HG02623 (cell line): ENCODE measurements at regions not wholly inside any gene's neighbourhood (a gene's known extent, or its start where the extent isn't known, plus 50 kb on each side); places are given as distances from the start of the nearest gene placed in this dataset.
"Not testable (repeated sequence)": the region's sequence is repeated elsewhere in the genome, so short reads cannot be mapped to it uniquely, and the experiment has no call there.

ENCODE experiments used
- ATAC-seq: cut with Tn5 transposase; IDR thresholded peaks from one replicate; pipeline ENCODE4 v1.9.1; 2021; ENCODE audit warnings: moderate library complexity; ENCODE audit not compliant: unreplicated experiment

DNA sequence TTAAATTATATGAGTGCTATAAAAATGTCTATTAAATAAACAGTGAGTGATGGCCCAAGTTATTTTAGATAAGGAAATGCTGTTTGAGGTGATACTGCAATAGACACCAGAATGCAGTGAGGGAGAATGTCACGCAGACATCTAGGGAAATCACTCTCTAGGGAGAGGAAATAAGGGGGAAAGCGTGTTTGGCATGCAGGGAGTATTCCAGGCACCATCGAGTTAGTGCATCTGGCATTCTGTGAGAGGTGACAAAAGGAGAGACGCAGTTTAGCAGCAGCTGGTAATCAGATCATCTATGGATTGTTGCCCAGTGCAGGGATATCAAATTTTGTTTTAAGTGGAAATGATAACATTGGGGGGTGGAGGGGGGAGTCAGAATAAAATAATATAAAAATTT lies 175.4 kb upstream of the NETO1 start:
- no peak for ATAC-seq

DNA sequence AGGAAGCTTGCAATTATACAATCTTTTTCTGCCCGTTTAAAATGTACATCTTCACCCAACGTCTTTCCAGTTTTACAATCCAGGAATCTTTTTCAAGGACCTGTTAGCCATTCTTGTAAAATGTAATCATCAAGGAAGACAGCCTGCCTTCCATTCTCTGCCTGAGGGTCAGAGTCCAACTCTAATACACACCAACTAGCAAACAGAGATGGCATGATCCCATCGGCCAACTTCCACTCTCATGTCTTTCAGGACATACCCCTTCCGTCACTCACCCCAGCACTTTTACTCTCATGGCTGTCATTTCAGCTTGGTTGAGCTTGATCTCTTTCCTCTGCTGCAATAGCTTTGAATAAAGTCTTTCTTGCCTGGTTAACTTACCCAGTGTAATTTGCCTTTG lies 172.5 kb upstream of the NETO1 start:
- ATAC-seq = no peak

DNA sequence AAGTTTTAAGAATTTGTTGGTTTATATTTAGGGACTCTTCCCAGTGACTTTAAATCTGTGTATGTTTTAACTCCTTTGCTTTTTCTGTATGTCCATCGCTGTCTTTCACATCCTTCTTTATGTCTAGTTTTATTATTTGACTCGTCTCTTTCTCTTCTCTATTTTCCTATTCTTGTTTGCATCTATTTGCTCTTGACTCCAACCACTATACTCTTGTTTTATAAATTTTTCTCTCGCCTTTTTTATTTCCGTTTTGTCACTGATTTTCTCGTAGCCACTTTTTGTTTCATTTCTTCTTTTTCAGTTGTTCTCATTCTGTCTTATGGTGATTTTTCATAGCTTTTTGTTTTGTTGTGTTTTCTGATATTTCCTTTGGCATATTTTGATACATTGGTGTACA lies 170.5 kb upstream of the NETO1 start:
- ATAC-seq = no peak

DNA sequence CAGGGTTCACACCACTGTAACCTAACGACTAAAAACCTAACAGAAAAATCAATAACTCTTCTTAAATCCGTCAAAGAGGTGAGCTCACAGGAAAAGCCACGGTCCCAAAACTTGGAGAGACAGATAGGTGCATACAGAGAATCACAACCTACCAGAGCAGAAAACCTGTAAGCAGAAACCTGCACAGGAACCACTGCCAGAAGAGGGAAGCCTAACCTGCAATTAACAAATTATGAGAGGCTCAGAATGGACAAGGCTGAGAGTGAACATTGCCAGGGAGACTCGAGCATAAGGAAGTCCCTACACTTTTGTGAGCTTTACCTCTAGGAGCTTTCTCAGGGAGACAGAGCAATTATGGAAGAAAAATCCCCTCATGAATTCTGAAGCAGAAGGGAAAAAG lies 156.2 kb upstream of the NETO1 start:
- no peak for ATAC-seq

DNA sequence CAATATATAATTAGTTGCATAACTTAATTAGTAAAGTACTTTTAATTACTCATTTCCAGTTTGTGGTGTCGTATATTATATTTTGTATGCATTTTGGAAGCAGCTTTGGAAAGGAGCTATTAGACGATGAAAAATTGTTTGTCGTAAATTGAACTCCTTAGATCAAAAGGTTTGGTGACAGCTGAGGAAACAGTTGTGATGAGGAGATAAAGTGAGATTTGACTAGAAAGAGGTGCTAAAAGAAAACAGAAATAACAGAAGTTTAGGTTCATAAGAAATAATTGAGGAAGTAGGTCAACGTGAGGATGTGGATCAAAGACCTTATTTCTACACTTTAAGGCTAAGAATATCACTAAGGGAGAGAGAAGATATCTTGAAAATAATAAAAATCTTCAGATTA lies 141.9 kb upstream of the NETO1 start:
- ATAC-seq = no peak

DNA sequence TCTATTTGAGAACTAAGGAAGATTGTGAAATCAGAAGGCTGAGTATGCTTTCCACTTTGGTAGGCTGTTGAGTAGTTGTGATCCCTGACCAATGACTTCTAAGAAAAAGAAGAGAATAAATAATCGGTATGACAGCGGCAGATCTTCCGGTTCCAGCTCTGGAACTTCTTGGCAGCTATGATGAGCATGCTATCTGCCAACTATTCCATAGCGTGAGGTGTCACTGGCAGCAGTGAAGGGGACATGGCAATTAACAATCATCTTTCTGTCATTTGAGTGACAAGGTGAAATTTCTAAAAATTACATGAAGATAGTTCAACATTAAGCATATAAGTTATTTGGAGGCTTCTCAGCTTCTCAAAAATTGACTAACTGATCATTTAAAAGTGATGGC lies 140.1 kb upstream of the NETO1 start:
- ATAC-seq = no peak

DNA sequence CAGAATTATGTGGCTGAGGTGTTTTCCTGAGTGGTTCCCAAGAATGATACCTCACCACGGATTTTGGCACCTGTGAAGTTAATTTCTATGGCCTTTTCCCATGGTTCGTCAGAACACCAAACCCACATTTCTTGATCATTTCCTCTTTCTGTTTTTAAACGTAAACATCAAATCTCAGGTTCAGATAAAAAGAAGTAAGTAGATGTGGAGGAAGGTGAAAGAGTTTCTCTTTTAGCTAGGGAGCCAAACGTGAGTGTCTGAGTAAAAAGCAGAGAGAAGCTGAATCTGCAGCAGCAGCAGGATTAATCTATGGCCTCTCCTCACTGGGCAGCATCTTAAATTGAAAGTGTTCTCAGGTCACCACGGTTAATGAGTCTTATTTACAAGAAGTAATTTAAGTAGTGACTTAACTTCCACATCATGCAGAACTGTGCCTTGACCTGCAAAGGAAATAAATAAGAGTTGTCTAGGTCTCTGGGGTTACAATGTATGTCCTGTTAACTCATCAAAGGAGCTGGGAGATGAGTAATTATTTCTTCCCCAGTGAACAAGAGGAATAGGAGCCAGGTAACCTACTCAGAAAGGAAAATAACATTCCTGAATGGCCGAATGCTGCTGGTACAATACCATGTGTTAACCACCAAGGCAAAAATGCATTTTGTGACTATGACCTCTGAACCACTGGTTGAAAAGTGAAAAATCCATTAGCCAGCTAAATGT lies 139.6 kb upstream of the NETO1 start:
- ATAC-seq = peak; percentile 46

DNA sequence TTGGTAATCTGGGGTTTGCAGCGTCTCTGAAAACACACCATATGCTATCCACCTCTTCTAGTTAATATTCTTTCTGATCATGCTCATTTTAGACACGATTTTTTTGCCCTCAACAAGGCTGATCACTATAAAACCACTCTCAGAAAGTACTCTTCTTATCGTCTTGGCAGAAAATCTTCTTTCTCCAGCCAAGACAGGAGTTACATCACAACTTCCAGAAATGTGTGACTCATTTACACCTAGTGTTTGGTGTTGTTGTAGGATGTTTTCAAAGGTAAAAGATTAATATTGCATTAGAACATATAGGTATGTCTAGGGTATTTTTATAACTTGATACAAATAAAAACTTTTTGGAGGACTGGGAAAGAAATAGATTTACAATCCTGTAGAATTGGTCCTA lies 138.5 kb upstream of the NETO1 start:
- ATAC-seq = no peak

DNA sequence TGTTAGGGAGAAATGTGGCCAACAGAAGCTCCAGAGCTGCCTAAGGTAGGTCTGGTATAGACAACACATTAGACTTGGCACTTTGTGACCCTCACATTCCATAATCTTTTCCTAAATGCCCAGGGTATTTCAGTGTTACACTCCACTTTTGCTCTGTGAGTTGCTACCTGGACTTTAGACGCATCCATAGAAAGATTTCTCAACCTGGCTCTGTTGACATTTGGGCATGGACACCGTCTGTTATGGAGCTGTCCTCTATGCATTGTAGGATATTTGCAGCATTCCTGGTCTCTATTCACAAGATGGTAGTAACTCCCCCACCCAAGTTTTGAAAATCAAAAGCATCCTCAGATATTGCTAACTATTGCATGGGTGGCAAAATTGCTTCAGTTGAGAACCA lies 136.5 kb upstream of the NETO1 start:
- ATAC-seq = no peak

DNA sequence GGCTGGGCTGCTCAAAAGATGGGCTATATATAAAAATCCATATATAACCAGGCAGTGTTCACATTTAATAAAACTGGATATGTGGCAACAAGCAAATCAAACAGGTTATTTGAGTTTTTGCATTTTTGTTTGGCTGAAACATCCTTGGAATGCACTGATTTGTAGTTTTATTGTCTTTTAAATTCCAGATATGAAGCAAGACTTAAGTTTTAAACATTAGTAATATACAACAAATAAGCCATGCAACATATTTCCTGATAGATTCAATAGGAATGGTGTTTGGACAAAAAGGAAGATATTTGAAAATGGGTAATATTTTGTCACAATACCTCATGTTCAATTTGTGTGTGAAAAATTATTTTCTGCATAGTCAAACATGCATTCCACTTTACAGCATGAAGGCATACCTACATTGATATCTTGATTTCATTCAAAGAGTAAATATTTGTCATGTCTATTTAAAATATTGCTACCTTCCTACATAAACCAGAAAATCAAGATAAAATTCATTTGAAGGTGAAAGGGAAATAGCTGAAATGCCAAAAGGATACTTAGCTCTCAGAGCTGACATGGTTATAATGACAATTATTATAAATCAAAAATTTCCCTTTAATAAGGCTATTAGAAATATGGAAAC lies 132.3 kb upstream of the NETO1 start:
- ATAC-seq = no peak

DNA sequence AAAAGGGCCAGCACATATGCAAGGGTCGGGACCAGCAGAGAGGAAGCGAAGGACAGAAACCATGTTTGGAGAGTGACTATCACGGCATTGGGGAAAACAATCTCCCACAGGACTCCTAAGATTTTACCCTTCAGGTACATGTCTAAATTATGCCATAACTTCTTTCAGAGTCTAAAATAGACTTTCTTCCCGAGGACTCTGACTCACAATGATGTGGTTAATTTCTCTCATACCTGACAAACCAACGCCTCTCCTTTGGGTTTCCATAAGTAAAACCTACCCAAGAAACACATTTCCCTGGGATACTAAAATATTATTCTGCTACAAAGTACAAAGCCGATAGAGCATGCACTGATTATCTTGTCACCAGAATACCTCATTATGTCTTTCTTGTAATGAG lies 127.8 kb upstream of the NETO1 start:
- no peak for ATAC-seq

DNA sequence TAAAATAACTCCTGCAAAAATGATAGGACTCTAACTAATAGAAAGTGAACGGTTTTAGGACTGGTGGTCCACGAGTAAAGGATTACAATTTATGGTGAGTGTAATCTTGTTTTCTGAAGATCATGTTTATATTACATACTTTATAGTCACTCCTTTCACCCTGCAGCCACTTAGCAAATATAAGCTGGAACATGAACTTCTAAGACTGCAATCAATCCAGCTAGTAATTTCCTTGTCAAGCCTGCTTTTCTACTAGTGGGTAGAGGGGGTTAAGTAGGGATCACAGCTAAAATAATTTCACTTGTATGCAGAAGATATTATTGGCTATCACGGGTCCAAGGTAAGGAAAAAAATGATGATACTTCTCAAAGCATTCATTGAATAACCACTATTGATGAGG lies 125.5 kb upstream of the NETO1 start:
- ATAC-seq = no peak

DNA sequence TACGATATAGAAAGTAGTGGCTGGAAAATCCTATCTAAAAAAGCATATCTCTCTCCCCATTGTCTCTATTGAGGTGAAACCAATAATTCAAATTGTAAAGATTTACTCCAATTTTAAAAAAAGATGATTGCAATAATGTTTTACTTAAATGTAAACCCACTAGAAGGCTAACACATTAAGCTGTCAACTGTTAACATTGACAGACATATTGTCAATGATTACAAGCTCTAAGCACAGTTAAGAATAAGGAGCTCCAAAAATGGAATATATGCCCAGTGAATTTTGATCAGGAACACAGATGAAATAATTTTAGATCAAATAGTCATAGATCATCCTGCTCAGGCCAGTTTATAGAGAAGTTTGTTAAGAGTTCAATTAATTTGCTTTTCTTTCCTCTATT lies 123.6 kb upstream of the NETO1 start:
- ATAC-seq = no peak

DNA sequence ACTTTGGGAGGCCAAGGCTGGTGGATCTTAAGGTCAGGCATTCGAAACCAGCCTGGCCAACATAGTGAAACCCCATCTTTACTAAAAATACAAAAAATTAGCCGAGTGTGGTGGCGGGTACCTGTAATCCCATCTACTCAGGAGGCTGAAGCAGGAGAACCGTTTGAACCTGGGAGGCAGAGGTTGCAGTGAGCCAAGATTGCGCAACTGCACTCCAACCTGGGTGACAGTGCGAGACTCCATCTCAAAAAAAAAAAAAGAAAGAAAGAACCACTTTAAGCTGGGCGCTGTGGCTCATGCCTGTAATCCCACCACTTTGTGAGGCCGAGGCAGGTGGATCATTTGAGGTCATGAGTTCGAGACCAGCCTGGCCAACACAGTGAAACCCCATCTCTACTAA lies 119.8 kb upstream of the NETO1 start:
- not testable (repeated sequence) for ATAC-seq

DNA sequence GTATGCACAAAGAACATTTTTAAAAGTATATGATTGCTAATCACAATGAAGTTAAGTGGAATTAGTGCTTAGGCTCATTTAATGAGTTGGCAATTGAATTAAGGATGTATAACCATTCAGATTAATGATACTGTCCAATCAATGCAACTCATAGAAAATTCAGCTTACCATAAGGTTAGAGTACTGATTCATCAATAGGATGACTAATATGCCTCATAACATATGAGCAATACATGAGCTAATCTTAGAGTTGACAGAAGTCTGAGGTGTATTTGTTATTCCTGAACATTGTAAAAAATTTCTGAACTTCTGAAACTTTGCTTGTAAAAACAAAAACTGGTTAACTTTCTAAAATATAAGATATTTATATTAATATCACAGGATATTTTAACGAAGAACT lies 118.3 kb upstream of the NETO1 start:
- ATAC-seq = no peak

DNA sequence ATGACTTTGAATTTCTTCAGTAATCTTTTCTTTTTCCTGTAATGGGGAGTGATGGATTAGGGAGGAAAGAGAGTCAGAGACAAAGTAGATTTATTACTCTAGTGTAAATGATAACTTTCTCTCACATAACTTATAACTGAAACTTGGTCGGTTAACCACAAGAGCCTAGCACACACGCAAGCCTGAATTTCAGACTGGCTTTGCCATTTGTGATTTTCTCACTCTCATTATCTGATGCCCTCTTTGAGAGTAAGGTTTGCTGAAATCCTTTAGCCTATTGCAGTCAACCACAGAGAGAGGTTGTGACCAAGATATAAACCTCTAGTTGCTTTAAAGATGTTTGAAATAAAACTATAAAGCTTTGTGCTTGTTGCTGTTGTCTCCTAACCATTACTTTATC lies 117.9 kb upstream of the NETO1 start:
- ATAC-seq = no peak

DNA sequence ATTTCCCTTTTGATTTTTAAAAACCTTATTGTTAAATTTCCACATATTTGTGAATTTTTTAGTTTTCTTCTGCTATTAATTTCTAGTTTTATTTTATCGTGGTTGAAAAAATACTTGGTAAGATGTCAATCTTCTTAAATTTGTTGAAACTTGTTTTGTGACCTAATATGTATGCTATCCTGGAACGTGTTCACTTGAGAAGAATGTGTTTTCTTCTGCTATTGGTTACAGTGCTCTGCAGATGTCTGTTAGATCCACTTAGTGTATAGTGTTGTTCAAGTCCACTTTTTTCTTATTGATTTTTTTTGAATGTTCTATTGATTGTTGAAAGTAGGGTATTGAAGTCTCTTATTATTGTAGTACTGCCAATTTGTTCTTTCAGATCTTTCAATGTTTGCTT lies 116.5 kb upstream of the NETO1 start:
- ATAC-seq = no peak

DNA sequence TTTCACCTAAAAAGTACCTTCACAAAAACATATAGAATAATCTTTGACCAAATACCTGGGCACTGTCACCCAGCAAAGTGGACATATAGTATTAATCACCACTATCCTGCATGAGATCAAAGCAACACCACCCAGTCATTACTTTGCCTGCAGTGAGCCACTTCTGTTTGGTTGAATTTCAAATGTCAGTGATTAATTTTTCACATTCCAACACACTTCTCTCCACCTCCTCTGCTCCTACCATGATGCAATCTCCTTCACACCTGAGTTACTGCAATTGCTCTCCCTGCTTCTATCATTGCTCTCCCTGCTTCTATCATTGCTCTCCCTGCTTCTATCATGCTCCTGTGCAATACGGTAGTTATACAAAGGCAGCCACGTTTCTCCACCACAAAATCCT lies 106.1 kb upstream of the NETO1 start:
- no peak for ATAC-seq

DNA sequence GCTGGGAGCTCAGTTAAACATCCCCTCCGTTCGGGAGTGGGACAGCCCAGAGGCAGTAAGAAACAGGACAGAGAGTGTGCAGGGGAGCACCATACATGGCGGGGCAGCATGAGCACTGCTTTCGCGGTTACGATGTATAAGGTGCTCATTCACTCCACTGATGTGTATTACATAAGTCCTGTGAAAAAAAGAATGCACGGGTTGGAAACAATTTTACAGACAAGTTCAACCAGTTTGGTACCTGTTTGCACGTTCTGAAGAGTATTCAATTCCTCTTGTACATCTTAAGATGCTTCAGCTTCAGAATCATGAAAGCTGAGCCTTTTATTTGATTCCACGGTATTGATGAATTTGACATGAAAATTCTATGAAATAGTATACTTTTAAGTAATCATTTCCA lies 97.8 kb upstream of the NETO1 start:
- no peak for ATAC-seq

DNA sequence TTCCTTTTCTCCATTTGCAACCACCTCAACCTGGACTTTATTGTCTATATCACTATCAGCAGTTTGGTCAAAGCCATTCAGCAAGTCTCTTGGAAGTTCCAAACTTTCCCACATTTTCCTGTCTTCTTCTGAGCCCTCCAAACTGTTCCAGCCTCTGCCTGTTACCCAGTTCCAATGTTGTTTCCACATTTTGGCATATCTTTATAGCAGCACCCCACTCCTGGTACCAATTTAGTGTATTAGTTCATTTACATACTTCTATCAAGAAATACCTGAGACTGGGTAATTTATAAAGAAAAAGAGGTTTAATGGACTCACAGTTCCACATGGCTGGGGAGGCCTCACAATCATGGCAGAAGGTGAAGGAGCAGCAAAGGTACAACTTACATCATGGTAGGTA lies 90.4 kb upstream of the NETO1 start:
- ATAC-seq = not testable (repeated sequence)

DNA sequence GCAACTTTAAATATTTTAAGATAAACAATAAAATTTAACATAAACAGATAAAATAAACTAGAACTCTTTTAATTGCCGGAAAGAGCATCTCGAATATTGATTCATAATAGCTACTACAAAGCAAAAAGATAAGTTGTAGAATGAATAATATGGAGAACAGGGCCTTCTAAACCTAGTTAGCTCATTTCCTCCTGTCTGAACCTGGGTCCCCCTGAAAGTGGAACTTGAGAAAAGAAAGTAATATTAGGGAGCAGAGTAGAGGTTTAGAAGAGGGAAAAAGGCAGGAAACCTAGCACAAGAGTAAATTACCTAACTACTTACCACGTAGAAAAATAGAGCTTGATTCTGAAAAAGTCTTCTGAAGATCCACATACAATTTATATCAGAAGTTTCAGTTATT lies 80.7 kb upstream of the NETO1 start:
- ATAC-seq = no peak

DNA sequence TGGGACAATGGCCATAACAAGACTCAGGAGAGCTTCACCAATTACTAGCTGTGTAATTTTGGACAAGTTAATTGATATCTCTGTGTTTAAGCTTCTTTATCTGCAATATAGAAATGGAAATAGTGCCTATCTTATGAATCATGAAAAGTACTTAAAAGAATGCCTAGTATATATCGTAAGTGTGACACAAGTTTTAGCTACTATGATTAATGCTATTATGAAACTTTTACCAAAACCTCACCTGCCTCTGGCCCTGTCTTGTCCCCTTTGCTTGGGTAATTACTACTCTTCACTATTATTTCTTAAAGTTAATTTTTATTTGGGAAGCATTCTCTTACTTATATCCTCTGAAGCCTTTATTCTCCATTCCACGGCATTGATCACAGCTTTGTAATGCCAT lies 75.0 kb upstream of the NETO1 start:
- ATAC-seq = no peak

DNA sequence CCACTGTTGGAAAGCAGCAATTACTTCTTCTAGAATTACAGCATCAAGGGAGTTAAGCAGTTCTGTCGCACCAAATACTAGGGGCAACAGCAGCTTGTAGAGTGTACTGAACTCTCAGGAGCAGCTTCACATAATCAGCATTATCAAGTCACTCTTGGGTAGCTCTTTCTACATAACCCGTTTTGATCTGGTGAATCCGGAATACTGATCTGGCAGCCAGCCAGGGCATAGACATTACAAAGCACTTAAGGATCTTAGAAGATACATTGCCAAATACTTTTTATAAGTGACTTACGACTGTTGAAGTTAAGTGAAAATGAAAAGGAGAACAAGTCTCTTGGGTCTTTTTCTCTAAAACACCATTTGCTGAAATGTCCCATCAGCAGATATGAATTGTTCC lies 73.2 kb upstream of the NETO1 start:
- no peak for ATAC-seq
